Inflammatory macrophage treated with lipopolysaccharide for 1 hour (primary cell): ENCODE measurements at regions not wholly inside any gene's neighbourhood (a gene's known extent, or its start where the extent isn't known, plus 50 kb on each side); places are given as distances from the start of the nearest gene placed in this dataset.

Experiments
- DNase-seq, 2 donors: peaks; one replicate each; pipeline ENCODE4 v3.0.0-alpha.2; 2020 to 2022

DNA sequence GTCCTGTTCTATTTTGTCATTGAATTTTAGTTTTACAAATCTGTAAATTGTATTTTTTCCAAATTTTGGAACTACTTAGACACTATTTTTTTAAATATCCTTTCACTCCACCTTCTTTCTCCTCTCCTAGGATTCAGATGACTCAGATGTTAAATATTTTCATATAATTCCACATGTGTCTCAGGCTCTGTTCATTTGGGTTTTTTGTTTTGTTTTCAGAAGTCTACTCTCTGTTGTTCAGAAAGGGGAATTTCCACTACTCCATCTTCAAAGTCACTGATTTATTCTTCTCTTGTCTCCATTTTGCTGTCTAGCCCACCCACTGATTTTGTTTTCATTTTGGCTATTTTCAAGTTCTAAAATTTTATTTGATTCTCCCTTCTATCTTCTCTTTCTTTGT, 264.0 kb upstream of the SLIT2 start:
- DNase-seq: no peak

DNA sequence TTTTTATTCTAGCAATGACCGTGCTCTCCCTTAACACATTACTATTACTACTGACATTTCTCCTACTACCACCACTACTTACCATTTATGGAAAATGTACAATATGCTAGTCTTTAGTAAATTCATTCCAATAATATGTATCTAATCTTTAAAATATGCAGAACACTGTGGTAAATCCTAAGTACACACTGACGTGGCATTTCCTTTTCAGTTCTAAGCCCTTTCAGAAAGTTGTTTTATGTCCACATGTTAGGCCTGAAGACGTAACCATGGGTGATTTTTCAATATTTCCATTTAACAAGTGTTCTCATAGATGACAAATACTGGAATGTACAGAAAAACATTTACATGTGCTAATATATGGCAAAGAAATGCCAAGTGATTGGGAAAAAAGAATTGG, 268.6 kb upstream of the SLIT2 start:
- no peak for DNase-seq

DNA sequence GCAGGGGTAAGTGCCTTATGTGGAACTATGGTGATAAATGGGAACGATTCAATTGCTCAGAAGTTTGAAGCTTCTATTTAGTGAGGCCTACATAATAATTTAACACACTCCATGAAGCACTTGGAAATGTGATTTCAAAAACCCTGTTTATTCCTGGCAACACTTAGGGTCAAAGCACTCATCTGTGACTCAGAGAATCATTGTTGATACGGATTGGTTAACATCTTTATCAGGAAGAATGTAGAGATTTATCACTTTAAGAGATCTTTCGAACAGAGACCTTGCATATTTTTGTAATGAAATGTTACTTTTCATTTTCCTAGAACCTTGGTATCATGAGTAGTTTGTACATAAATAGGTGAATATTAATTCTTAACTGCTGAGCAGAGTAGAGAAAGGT, 269.1 kb upstream of the SLIT2 start:
- no peak for DNase-seq

DNA sequence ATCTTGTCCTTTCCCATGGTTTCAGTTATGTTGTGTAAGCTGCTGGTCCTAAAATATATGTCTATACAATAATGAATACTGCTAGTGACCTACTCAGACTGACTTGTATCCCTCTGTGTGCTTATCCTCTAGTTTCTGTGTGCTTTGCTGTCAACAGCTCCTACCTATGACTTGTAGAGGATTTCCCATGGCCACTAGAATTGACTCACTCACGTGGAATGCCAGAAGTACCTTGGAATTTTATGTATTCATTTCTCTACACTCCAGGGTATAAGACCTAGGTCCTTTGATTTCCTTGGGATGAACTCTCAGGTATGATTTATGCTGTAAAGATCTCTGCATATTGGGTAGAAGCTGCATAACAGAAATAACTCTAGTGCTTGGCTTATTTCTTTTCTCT, 279.9 kb upstream of the SLIT2 start:
- no peak for DNase-seq

DNA sequence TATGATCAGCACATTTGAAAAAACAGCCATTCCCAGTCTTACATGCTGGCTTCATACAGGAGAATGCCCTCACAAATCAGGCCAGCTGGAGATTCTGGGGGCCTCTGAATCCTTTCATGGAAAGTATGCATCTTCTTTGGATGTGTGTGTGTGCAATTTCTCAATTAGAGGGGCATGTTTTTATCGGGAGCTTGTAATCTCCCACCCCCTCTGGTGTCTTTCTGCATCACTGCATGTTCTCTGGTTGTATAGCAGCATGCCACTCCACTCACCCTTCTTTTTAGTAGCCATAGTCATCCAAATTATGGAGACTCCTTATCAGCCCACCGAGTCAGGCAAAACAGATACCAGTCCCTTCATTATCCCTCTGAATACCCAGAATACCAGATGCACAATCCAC, 282.2 kb upstream of the SLIT2 start:
- no peak for DNase-seq

DNA sequence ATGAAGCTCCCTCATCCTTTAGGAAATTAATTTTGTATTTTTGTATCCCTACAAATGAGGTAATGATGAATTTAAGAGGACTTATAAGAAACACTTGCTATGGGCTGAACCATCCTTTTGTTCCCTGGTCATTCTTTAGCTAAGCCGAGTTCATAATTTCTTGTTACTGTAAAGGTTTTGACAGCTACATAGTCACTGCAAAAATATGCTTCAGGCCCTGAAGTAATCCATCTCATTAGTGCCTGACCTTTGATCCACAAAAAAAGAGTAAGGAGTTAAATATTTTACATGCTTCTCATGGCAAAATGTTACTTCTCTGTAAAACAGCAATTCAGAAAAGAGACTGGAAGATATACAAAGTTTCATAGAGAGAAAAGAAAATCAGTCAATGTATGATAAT, 290.6 kb upstream of the SLIT2 start:
- no peak for DNase-seq

DNA sequence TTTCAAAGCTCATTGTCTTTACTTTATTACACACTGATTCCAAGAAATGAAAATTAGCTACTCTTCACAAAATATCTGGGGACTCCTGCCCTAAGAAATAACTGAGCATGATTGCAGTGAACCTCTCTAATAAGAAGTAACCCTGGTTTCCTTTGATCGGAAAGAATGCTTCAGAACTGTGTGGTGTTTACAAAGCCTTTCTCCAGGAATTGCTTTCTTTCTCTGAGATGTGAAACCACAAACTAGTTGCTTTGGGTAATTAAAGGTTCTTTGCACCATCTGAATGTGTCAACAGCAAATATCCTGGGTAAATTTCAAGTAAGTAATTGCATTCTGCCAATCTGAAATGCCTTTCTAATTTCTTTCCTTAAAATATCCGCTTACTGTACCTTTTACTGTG, 292.9 kb upstream of the SLIT2 start:
- no peak for DNase-seq

DNA sequence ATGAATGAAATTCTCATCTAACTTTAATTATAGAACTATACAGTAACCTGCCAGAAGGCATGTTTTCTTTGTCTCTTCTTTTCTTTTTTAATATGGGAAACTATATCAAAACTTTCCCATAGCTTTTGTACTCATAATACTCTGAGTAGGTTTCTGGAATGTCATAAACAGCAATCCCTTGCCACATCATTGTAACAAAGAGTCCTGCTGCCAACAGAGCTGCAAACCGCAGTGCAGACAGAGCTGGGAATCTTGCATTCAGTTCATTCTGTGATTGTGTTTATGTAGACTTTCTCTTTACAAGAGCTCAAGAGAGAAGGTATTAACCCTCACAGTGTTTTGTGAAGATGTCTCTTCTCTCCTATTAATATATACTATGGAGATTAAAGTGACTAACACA, 304.4 kb upstream of the SLIT2 start:
- no peak for DNase-seq

DNA sequence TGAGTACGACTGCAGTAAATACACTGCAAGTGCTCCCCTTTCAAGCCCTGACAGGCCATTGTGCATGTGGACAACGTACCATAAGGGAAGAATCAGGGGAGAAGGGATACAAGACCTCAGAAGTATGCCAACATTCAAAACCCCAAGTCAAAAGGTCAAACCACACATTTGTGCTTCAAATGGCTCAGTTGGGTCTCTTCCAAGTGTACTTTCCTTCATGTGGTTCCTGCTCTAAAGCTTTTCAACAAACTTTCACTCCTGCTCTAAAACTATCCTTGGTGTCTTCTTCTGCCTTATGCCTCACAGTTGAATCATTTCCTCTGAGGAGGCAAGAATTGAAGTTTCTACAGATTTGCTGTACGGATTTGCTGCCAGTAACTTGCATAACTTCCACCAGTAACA, 305.7 kb upstream of the SLIT2 start:
- DNase-seq: no peak

DNA sequence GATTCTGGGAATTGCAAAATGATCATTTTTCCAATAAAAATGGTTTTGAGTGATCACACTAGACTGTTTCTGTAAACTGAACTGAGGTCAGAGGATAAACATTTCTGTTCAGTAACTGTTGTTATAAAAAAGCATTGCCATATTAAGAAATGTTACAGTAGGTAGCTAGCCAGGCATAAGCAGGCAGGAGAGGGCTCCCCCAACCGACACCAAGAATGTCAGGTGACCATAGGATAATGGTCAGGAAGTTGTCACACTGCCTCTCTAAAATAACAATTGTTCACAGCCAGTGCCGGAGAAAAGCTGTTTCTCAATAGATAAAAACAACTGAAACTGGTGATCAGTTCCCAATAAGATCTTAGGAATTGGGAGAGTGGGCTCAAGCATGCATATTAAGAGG, 306.2 kb upstream of the SLIT2 start:
- DNase-seq: no peak

DNA sequence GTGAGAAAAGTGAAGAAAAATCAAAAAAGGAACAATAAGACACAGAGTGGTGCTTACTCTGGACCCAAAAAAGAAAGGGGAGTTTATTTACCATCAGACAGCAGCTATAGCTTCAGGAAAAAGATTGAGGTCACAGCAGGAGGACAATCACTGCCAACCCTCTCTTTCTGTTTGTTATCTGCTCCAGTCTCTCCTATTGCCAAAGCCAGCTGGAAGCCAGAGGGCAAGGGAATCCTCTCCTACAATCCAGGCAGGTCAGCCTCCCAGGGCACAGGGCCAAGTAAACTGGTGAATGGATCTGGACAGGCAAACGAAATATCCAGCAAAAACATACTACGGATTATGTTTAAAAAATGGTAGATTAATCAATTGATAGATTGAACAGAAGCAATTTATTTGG, 306.9 kb upstream of the SLIT2 start:
- no peak for DNase-seq

DNA sequence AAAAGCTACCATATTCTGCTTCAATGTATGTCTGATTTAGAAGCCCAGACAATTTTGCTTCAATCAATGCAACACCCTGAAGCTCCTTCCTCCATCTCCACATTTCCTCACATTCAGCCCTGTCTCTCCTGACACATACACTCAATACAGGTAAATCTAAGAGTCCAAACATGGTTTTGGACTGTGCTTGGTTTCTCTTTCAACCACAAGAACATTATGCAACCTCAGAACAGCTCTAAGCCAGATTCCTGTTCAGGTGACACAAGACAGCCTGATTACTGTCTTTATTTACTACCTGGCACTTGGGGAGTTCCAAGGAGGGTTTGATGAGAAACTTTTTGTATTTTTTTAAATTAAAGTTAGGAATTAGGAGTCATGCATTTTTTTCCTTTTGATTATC, 307.5 kb upstream of the SLIT2 start:
- no peak for DNase-seq

DNA sequence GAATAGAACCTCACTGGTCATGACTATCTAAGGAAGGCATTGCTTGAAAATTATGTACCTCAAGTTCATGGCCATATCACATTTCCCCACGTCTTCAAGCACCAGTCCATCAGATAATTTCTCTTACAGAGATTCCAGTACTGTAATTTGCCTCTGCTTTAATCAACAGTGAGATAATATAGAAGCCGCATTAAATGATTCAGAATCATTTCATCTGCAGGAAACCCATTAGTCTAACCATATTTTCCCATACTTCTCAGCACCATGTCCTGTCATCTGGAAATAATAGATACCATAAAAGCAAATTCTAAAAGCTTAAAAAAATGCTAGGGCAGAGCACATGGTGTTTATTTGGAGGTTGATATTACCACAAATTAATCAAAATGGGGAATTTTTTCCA, 310.3 kb upstream of the SLIT2 start:
- DNase-seq: no peak

DNA sequence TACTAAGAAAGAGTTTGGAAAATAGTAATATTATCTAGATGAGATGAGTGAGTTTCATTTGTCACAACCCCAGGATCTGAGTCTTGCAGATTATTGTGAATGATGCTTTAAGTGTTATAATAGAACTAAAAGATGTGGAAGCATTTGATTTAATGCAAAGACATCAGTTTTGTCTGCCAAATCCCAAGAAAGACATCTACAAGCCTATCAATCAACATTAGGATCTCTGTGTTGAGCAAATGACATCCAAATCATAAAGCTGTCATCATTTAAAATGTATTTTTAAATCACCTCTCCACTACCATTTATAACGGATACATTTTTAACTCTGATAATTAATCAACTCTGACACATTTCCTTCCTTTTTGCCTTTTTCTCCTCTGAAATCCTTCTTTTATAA, 310.8 kb upstream of the SLIT2 start:
- DNase-seq: no peak

DNA sequence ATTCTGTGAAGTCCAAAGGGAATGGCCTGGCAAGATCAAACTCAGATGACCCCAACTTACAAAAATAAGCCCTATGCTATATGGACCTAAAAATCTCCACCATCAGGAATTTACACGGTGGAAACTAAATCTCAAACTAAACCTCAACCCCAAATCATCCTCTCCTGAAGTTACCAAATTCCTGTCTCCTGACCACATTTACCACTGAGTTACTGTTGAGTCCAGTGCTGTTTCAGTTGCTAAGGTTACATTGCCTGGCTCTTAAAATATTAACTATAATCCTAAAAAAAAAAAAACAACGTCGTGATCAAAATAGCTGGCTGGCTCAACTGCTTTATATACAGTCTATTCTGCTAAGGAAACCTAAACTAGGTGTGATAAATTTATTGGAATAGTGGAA, 315.2 kb upstream of the SLIT2 start:
- DNase-seq: no peak

DNA sequence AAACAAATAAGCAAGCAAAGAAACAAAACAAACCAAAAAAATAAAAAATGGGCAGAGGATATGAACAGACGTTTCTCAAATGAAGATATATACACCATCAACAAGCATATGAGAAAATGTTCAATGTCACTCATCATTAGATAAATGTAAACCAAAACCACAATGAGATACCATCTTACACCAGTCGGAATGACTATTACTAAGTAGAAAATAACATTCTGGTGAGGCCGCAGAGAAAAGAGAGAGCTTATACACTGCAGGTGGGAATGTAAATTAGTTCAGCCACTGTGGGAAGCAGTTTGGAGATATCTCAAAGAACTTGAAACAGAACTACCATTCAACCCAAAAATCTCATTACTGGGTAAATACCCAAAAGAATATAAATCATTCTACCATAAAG, 321.0 kb upstream of the SLIT2 start:
- DNase-seq: no peak

DNA sequence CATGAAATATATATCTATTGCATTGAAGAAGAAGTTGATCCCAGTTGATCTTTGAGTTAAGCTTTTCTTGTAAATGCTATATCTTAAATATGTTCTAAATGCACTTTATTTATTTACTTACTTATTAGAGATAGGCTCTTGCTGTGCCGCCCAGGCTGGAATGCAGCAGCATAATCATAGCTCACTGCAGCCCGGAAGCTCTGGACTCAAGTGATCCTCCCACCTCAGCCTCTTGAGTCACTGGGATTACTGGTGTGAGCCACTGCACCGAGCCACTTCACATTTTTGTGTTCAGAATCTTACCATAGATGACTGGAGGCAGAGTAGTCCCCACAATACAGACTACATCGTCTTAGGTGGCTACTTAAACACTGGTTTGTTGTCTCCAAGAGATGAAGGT, 324.3 kb upstream of the SLIT2 start:
- no peak for DNase-seq

DNA sequence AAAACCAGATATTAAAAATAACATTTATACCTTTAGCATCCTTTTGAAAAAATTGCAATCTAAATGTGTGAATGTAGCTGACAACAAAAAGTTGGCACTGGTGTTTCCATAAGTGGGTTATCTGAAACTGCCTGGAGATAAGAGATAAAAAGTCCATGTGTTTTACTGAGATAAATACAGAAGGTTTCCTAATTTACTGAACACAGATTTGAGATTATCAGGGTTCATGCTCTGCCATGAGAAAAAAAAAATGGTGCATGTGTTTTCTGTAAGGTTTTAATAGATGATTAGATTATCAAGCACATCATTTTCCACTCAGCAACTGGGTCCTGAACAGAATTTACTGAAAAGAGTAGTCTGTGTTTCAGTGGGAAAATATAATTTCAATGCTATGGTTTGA, 326.2 kb upstream of the SLIT2 start:
- DNase-seq: no peak

DNA sequence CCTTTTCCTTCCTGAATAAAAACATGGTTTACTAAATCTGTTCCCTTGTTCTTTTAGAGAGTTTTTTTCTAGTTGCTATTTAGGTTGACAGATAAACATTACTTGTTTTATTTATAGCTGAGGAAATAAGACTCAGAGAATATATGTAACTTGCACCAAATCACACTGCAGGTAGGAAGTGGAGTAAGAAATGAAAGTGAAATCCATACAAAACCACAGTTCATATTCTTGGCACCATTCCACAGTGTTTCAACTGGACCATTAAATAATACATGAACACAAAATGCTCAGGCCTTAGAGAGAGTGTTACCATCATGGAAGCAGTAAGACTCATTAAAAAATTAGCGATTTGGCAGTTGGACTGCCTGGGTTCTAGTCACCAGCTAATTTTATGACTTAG, 326.9 kb upstream of the SLIT2 start:
- DNase-seq: no peak

DNA sequence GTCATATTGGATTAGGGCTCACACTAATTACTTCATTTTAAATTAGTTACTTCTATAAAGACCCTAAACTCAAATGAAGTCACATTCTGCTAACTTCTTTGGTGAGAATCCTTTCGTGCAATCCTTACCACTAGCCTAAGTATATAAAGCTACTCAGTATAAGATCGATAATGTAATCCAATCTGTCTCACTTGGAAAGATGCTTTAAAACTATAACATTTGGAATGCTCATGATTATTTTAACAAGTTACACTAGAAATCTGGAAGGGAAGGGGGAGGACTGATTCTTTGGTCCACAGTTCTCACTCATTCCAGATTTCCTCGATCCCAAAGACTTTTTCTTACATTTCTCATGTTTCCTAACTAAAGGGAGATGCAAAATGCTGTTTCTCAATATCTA, 336.4 kb upstream of the SLIT2 start:
- no peak for DNase-seq

DNA sequence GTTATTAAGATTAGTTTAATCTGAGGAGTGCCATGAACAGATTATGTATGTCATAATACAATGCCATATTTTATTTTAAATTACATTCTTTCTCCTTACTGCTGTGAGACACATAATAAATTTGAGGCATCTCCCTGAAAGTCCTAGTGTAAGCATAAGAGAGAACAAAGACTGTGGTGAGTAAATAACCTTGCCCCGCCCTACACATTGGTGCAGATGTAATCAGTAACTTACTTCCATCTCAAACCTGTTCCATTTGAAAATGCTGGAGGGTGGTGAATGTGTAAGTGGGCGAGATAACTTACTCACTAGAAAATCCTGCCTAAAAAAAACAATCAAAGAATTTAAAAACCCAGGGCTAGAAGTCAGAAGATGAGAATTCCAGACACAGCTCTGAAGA, 338.1 kb upstream of the SLIT2 start:
- DNase-seq: no peak

DNA sequence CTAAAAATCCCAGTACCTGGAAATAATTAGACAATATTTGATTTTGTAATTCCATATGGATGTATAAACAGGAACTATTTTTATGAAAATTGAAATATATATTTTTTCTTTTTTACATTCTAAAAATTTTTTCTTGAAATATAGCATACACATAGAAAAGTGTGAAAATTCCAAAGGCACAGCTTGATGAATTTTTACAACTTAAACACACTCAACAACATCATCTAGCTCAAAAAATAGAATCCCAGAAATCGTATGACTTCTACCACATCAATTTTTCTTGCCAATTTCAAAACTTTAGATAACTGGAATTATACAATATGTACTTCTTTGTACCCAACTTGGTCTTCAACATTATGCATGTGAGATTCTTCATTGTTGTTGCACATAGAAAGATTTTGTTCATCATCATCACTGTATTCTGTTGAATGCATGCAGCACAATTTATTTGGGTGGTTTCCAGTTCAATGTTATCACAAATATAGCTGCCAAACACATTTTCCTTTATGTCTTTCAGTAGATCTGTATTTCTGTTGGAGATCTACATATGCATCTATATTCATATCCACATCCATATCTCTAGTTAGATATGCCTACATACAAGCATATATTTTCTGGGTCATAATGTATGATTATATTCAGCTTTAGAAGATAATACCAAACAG, 340.7 kb upstream of the SLIT2 start:
- DNase-seq: no peak

DNA sequence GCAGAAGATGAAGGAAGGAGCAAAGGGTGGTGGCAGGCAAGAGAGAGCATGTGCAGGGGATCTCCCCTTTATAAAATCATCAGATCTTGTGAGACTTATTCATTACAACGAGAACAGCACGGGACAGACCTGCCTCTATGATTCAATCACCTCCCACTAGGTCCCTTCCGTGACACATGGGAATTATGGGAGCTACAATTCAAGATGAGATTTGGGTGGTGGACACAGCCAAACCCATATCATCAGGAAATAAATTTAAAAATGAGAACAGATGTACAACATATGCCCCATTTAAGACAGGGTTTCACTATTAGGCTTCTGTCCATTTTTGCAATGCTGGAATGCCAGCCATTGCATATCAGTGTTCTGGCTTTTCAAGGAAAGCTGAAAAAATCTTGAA, 346.7 kb upstream of the SLIT2 start:
- no peak for DNase-seq

DNA sequence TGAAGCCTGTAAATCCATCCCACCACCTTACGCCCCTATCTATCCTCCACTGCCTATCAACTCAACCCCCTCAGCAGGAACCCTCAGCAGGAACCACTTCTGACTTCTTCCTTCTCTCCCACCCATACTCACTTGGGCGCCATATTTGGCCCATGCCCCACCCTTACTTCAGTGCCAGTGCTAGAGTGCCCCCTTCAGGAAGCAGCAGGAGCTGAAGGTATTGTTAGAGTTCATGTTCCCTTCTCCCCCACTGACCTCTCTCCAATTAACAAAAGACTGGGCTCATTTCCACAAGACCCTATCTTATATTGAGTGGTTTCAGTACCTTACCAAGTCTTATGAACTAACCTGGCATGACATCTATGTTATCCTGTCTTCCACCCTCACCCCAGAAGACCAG, 363.1 kb upstream of the SLIT2 start:
- no peak for DNase-seq

DNA sequence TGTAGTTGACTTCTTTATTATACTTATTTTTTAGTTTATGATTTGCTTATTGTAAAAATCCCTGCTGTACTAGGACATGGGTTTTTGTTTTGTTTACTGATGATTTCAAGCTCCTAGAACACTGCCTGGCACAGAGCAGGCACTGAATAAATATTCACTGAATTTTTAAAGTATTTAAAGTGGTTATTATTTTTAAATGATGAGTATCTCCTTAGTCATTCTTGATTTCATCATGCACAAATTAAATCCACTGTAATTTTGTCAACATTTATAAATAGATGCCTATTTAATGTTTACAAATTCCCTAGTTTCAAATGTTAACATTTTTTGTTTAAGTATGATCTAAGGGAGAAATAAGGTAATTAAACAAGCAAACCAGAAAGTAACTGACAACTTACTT, 367.9 kb upstream of the SLIT2 start:
- no peak for DNase-seq

DNA sequence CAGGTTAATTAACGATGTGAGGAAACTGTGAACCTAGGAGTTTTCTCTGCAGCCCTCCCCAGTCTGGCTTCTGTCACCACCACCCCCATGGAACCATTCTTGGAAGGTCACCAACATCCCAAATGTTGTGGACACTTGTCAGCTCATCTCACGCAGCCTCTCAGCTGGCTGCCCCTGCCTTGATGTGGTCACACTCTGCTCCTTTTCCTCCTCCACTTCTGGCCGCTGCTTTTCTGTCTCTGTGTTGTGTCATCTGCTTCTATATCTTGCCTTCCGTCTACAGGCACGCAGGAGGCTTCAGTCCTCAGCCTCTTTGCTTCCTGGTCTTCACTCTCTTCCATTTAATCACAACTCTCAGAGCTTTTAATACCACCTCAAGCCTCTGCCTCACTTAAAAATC, 371.5 kb upstream of the SLIT2 start:
- no peak for DNase-seq
